PFSK-1 (cell line): ENCODE measurements at regions not wholly inside any gene's neighbourhood (a gene's known extent, or its start where the extent isn't known, plus 50 kb on each side); places are given as distances from the start of the nearest gene placed in this dataset.

Source experiments
- FOXP2 ChIP-seq: optimal IDR thresholded peaks from 2 replicates; pipeline ENCODE3; 2011; ENCODE audit warnings: borderline replicate concordance, control low read depth, inconsistent platforms; ENCODE audit not compliant: insufficient read depth; ENCODE audit errors: extremely low read length, extremely low read depth
- POLR2AphosphoS5 ChIP-seq: IDR thresholded peaks from 2 replicates; pipeline ENCODE4 v1.6.1; 2012; ENCODE audit warnings: low read depth, mild to moderate bottlenecking, control low read depth, low read length, moderate library complexity
- REST ChIP-seq, 2 experiments: IDR thresholded peaks; 2 replicates each; pipeline versions ENCODE4 v1.6.1 to v1.8.0; 2011 to 2012; ENCODE audit warnings: low read depth in 2 of 2, low read length in 2 of 2, control low read depth in 1 of 2, inconsistent platforms in 1 of 2, mild to moderate bottlenecking in 1 of 2, moderate library complexity in 1 of 2; ENCODE audit not compliant: insufficient read depth in 1 of 2
- SIN3A ChIP-seq: IDR thresholded peaks from 2 replicates; pipeline ENCODE4 v1.6.1; 2012; ENCODE audit warnings: mild to moderate bottlenecking, low read length, moderate library complexity, borderline replicate concordance; ENCODE audit not compliant: insufficient read depth
- TAF1 ChIP-seq: IDR thresholded peaks from 2 replicates; pipeline ENCODE4 v1.6.1; 2012; ENCODE audit warnings: low read length, control low read depth, borderline replicate concordance; ENCODE audit not compliant: insufficient read depth

GRCh38 chr11:26035696-26036095, 296.2 kb upstream of the ANO3 start:
- TF ChIP-seq POLR2AphosphoS5 = no peak
- no peak for TF ChIP-seq REST (IDR thresholded peaks at IDR 0.05; ENCODE audit: insufficient read depth in 1 of 2, low read depth in 2 of 2, low read length in 2 of 2)
- no peak for TF ChIP-seq SIN3A

- TF ChIP-seq SIN3A (no peak), REST (IDR thresholded peaks at IDR 0.05; ENCODE audit: insufficient read depth in 1 of 2, low read depth in 2 of 2, low read length in 2 of 2) (no peak), FOXP2 (no peak), POLR2AphosphoS5 (no peak), TAF1 (no peak)
Observed at GRCh38 chr11:26037716-26038115, 294.2 kb upstream of the ANO3 start.

GRCh38 chr11:26040339-26040738, 291.6 kb upstream of the ANO3 start:
- TF ChIP-seq FOXP2 (no peak), TAF1 (no peak), REST (IDR thresholded peaks at IDR 0.05; ENCODE audit: insufficient read depth in 1 of 2, low read depth in 2 of 2, low read length in 2 of 2) (no peak), POLR2AphosphoS5 (no peak), SIN3A (no peak)

- no peak for TF ChIP-seq SIN3A
Observed at GRCh38 chr11:26042113-26042512, 289.8 kb upstream of the ANO3 start.

GRCh38 chr11:26043665-26044064, 288.3 kb upstream of the ANO3 start:
- TF ChIP-seq SIN3A (no peak), POLR2AphosphoS5 (no peak), FOXP2 (no peak), REST (IDR thresholded peaks at IDR 0.05; ENCODE audit: insufficient read depth in 1 of 2, low read depth in 2 of 2, low read length in 2 of 2) (no peak), TAF1 (no peak)

GRCh38 chr11:26044389-26044788, 287.5 kb upstream of the ANO3 start:
- TF ChIP-seq SIN3A = no peak
- no peak for TF ChIP-seq POLR2AphosphoS5
- no peak for TF ChIP-seq TAF1
- no peak for TF ChIP-seq REST (IDR thresholded peaks at IDR 0.05; ENCODE audit: insufficient read depth in 1 of 2, low read depth in 2 of 2, low read length in 2 of 2)
- no peak for TF ChIP-seq FOXP2
